ES-I3 (cell line): ENCODE measurements at regions not wholly inside any gene's neighbourhood (a gene's known extent, or its start where the extent isn't known, plus 50 kb on each side); places are given as distances from the start of the nearest gene placed in this dataset.
"Not testable (repeated sequence)": the region's sequence is repeated elsewhere in the genome, so short reads cannot be mapped to it uniquely, and the experiment has no call there.

Experiments
- H3K36me3 ChIP-seq: 2 replicates; pipeline ENCODE4 v1.6.1; 2013; ENCODE audit warnings: mild to moderate bottlenecking, low read length, control low read depth, moderate library complexity; ENCODE audit not compliant: insufficient read depth
- H3K4me1 ChIP-seq: 2 replicates; pipeline ENCODE4 v1.6.1; 2013; ENCODE audit warnings: mild to moderate bottlenecking, control low read depth, low read length; ENCODE audit not compliant: insufficient read depth
- H3K9ac ChIP-seq: 2 replicates; pipeline ENCODE4 v1.6.1; 2013; ENCODE audit warnings: low read depth, mild to moderate bottlenecking, low read length, moderate library complexity
- H3K9me3 ChIP-seq: 2 replicates; pipeline ENCODE4 v1.6.1; 2013; ENCODE audit warnings: mild to moderate bottlenecking, low read length, moderate library complexity; ENCODE audit not compliant: control insufficient read depth, insufficient read depth

DNA sequence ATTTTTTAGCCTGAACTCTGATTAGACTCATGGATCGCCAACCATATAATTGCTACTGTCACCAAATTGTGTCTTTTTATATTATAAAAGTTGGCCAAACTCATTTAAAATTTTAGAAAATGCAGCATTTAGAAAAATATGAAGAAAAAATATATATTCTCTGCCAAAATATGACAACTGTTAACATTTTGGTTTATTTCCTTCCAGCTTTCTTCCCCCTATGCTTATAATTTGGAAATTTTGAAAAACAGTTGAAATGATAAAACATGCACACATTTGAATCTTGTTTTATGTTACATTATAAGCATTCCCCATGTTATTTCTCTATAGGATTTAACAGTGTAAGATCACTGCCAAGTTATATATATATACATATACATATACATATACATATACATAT, 1112.8 kb downstream of the TUSC7 start:
- peaks cover 3% of the 10 kb centered on the region; the same call in 1 of the 2 replicates for H3K4me1 ChIP-seq
- H3K36me3 ChIP-seq, result no peaks in the 10 kb centered on the region
- H3K9ac ChIP-seq, result no peak overlapping the region
- H3K9me3 ChIP-seq, result no peaks in the 10 kb centered on the region

DNA sequence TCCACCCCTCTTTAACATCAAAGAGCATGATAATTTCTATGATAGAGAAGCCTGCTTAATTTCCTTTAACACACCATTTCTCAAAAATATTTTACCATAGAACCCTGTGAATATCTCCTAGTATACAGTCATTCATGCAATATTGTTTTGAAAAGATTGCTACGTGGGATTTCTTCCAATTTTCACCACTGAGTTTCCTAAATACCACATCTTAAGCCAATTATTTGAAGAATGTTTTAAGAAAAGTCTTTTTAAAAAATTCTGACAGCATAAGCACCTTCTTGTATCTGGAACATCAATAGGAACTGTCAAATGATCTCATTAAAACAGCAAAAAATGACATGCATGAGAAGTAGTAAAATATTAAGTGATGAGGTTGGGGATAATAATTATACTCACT, 1126.7 kb downstream of the TUSC7 start:
- Histone ChIP-seq H3K9ac (no peak overlapping the region), H3K9me3 (no peaks in the 10 kb centered on the region), H3K36me3 (no peaks in the 10 kb centered on the region), H3K4me1 (no peaks in the 10 kb centered on the region)

DNA sequence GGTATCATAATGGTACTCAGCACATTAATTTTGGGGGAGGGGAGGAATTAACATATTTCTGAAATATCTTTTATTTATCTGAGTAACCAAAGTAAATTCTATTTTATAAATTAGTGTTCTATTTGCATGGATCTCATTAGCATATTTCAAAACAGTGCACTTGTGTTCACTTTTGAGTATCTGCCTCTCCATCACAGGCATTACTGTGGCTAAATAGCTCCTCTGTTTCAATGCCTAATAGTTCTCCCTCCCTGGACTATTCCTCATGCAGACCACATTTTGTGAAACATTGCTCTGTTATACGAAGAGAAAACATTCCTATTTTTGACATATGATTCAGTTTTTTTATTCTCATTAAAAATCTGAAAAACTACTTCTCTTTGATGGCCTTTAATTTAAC, 1127.8 kb downstream of the TUSC7 start:
- Histone ChIP-seq H3K9me3 (no peaks in the 10 kb centered on the region), H3K4me1 (no peaks in the 10 kb centered on the region), H3K36me3 (no peaks in the 10 kb centered on the region), H3K9ac (no peak overlapping the region)

DNA sequence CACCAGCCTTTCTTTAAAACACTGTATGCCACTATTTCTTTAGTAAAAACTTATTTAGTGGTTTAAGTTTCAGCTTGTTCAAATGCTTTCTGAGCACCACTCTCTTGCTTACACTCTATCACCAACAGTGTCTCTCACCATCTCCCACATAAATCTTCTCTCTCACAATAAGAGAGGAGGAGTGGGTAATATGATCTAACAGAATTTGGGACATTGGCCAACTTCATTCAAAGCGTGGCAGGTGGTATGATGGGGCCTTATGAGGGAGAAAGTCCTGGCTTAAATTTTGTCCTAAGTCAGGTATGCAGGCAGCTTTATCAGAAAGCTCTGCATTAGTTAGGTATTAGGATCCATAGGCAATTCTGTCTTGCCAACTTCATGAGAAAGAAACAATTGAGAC, 1132.5 kb downstream of the TUSC7 start:
- no peak overlapping the region for H3K9ac ChIP-seq
- H3K4me1 ChIP-seq, result no peaks in the 10 kb centered on the region
- H3K9me3 ChIP-seq, result no peaks in the 10 kb centered on the region
- H3K36me3 ChIP-seq, result no peaks in the 10 kb centered on the region

DNA sequence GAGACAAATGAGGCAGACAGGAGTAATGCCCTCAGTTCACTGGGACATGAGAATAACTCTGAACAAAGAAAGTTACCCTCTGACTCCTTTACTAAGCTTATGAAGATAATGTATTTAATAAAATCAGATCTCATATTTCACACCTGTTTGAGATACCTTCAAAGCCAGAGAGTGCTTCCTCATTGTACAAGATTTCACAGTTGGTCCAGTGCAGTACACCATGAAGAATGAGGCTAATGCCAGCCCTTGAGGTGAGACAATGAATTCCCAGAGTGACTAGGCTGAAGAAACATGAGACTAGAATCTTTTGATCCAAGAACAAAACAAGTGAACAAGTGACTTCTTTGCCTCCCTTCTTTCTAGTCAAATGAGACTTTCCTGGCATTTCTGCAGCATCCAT, 1133.8 kb downstream of the TUSC7 start:
- Histone ChIP-seq H3K4me1 (no peaks in the 10 kb centered on the region), H3K9ac (no peak overlapping the region), H3K36me3 (no peaks in the 10 kb centered on the region), H3K9me3 (no peaks in the 10 kb centered on the region)

DNA sequence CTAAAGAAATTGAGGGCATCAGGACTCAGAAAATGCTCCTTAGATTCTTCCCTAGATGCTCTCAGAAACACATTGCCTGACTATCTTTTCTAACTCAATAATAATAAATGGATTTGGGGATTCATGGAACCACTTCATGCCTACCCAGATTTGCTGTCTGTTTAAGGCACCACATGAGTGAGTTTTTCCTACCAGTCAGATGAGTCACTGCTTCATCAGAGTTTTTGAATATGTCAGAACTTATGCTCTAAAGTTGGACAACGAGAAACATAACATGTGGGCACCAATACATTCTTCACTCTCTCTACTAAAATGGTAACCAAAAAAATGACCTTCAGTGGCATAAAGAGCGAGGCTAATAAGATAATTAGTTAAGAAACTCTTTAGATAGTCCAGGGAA, 1135.1 kb downstream of the TUSC7 start:
- no peak overlapping the region for H3K9ac ChIP-seq
- H3K36me3 ChIP-seq, result no peaks in the 10 kb centered on the region
- no peaks in the 10 kb centered on the region for H3K4me1 ChIP-seq
- H3K9me3 ChIP-seq, result no peaks in the 10 kb centered on the region

DNA sequence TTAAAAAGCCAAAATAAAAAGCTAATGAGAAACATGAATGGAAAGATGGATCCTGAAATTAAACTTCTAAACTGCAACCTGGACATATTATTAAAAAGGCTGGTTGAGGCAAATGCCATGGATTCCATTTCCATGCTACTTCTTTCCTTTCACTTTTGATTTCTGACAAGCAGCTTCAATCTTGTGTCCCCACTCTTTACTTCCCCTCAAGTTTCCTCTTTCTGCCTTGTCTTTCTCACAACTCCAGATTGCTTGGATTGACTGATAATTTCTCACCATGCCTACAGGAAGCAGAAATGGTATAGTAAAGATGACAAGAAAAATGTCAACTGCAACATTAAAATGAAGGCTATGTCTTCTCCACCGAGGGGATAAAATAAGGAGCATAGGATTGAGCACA, 1136.7 kb downstream of the TUSC7 start:
- H3K9ac ChIP-seq, result no peak overlapping the region
- no peaks in the 10 kb centered on the region for H3K36me3 ChIP-seq
- H3K9me3 ChIP-seq, result no peaks in the 10 kb centered on the region
- no peaks in the 10 kb centered on the region for H3K4me1 ChIP-seq

DNA sequence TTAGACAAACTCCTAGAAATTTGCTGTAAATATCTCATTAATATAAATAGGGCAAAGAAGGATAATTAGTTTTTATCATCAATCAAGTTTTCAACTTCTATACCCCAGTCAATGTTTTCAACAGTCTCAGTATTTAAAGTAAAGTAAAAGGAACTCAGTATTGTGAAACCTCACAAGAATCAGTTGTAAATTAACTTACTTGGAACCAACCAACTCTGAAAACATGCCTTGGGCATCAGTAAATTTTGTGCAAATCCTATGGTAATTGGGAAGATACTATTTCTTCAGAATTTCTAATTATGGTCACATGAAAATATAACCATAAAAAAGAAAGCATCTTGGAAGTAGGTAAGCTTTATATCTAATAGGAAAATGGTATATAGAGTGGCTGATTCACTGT, 1139.0 kb downstream of the TUSC7 start:
- Histone ChIP-seq H3K4me1 (no peaks in the 10 kb centered on the region), H3K9ac (no peak overlapping the region), H3K9me3 (no peaks in the 10 kb centered on the region), H3K36me3 (no peaks in the 10 kb centered on the region)

DNA sequence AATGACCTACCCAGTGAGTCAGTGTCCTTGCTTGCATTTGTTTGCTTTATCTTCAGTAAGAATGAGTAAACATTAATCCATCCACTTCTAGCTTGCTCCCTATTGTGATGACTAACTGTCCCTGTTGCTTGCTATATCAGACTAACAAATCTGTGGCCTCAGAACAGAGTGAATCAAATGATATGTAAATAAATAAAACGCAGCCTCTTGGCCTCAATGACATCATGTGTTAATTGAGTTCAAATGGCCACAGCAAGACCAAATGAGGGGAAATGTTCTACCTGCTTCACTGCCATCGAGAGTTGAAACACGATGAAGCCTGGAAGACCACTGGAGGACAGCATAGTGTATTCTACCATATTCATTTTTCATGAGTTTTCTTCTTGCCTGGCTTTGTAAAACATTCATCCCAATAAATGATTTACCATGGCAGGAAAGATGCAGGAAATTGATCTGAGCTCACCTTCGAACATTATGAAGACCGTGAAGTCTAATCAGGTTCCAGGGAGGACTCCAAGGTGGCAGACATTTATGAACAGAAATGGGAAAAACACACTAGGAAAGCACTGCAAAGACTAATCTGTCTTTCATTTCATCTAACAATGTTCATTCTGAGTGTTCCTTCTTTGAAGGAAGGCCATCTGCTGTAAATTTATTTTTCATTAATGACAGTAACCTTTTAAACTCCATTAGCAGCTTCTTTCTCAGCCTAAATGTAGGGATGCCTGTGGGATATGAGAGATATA, 1144.5 kb downstream of the TUSC7 start:
- Histone ChIP-seq H3K4me1 (0 out of 2 replicates have a peak, but pooled peaks cover 4% of the 10 kb centered on the region), H3K36me3 (no peaks in the 10 kb centered on the region), H3K9me3 (no peaks in the 10 kb centered on the region), H3K9ac (no peak overlapping the region)

DNA sequence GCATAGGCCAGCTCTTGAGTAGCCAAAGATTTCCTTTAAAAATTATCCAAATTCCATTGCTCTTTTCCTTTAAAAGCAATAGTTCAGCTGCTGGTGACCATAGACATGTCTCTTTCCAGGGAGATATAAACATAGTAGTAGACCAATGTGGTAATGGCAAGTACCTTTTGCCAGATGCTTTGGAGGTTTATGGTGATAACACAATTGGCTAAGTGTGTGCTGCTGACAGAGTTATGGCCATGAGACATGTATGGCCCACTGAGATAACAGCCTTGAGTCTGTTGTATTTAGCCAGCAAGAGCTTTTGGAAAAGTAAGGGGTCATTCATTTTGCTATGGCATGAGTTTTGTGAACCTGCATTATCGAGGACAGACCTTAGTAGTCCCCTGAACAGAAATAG, 1146.8 kb downstream of the TUSC7 start:
- Histone ChIP-seq H3K36me3 (no peaks in the 10 kb centered on the region), H3K4me1 (0 out of 2 replicates have a peak, but pooled peaks cover 4% of the 10 kb centered on the region), H3K9ac (no peak overlapping the region), H3K9me3 (no peaks in the 10 kb centered on the region)

DNA sequence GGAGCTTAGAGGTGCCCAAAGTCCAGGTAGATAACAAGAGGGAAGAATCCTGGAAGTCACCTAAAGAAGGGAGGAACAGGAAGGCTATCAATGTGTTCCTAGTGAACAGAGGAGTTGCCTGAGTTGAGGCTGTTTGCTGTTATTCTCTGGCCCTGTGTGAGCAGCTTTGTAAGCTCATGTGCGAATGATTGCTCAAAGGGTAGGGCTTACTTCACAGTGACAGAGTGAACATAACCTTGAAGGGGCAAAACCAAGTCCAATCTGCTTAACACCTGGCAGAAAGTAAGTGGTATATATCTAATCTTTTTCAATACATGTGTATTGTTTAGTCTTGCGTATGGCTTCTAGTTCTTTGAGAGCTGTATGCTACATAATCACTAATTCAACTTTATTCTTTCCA, 1153.6 kb downstream of the TUSC7 start:
- Histone ChIP-seq H3K9ac (no peak overlapping the region), H3K4me1 (no peaks in the 10 kb centered on the region)

DNA sequence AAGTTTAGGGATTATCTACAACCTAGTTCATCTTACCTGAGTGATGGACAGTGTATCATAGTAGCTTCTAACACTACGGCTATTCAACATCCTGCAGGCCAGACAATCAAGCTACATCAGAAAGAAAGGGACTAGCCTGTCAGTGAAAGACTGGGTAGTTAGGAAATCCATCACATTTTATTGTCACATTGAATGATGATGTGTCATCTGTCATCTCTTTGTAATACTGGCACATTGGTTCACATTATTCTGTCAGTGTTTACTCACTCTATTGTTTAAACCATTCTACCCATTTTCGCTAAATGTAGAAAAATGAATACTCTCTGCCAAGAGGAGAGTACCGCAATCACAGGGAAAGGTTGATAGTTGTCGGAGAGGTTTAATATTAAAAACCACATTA, 1155.8 kb downstream of the TUSC7 start:
- Histone ChIP-seq H3K9ac (no peak overlapping the region), H3K9me3 (no peaks in the 10 kb centered on the region), H3K36me3 (no peaks in the 10 kb centered on the region), H3K4me1 (no peaks in the 10 kb centered on the region)

More for the DNA sequence above, 1153.6 kb downstream of the TUSC7 start:
- no peaks in the 10 kb centered on the region for H3K9me3 ChIP-seq
- H3K36me3 ChIP-seq, result no peaks in the 10 kb centered on the region

DNA sequence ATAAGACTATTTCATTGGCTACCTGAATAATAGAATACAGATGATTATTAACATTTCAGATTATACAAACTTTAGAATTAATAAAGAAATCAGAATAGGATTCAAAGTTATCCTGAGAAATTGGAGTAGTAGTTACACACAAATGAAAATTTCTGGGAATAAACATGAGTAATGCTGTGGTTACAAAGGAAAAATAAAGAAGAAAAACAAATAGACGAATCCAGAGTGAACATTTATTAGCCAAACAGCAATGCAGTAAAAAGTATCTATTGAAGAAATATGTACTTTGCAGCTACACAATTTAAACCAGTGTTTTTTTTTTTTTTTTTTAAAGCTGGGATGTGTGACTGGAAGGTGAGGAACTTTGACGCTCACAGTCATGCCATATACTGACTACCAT, 1159.2 kb downstream of the TUSC7 start:
- Histone ChIP-seq H3K4me1 (no peaks in the 10 kb centered on the region), H3K36me3 (no peaks in the 10 kb centered on the region), H3K9ac (no peak overlapping the region), H3K9me3 (no peaks in the 10 kb centered on the region)

DNA sequence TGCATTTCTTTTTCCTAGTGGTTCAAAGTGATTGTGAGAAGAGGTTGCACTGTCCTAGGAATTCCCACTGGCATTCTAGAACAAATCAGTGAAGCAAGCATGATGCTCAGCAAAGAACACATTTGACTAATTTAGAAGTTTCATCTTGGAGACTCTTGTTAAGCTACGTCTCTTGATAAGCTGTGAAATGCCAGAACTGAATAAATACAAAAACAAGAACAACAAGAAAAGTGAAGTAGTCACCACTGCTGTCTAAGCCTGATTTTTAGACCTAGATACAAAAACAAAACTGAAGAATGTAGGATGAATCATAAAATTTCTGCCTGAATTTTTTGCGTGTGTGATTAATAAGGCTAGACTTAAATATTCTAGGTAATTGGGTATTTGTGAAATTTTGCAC, 1162.4 kb downstream of the TUSC7 start:
- H3K9me3 ChIP-seq, result no peaks in the 10 kb centered on the region
- no peaks in the 10 kb centered on the region for H3K36me3 ChIP-seq
- H3K4me1 ChIP-seq, result peaks cover 4% of the 10 kb centered on the region; the same call in 1 of the 2 replicates
- no peak overlapping the region for H3K9ac ChIP-seq

DNA sequence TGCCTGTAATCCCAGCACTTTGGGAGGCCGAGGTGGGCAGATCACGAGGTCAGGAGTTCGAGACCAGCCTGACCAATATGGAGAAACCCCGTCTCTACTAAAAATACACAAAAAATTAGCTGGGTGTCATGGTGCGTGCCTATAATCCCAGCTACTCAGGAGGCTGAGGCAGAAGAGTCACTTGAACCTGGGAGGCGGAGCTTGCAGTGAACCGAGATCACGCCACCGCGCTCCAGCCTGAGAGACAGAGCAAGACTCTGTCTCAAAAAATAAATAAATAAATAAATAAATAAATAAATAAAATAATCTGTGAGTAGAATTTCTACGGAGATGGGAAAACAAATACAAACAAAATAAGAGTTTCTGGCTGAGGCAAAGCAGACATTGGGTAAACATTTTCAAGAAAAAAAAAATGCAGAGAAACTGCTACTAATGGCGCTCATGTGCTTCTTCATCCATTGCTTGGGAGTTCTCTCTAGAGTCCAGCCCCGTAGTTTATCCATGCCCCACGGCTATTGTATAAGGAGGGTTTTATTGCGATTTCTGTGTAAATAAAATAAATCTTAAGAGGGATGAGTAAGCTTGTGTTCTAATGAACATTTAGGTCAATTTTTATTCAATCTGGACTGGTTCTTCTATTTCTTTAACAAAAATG, 1161.9 kb downstream of the IGSF11 start:
- H3K4me1 ChIP-seq, H3K9me3 ChIP-seq, H3K9ac ChIP-seq: not testable (repeated sequence)

More for the DNA sequence above, 1161.9 kb downstream of the IGSF11 start:
- H3K36me3 ChIP-seq, result not testable (repeated sequence)
